IPS-NIHi7 (cell line): ENCODE measurements at regions not wholly inside any gene's neighbourhood (a gene's known extent, or its start where the extent isn't known, plus 50 kb on each side); places are given as distances from the start of the nearest gene placed in this dataset.

Experiments
- DNase-seq: peaks from one replicate; pipeline ENCODE4 v3.0.0; 2012; ENCODE audit warnings: mixed read lengths; ENCODE audit errors: extremely low spot score

GRCh38 chr7:98679741-98680140 is 62.7 kb downstream of the NPTX2 start:
- DNase-seq = no peak

- DNase-seq = no peak
These were observed 64.4 kb downstream of the NPTX2 start for GRCh38 chr7:98681511-98681910.

- no peak for DNase-seq
These were observed 64.9 kb downstream of the NPTX2 start for GRCh38 chr7:98681951-98682350.

GRCh38 chr7:98683514-98683913 is 66.4 kb downstream of the NPTX2 start:
- no peak for DNase-seq

GRCh38 chr7:98685541-98685940 is 68.5 kb downstream of the NPTX2 start:
- no peak for DNase-seq

GRCh38 chr7:98686466-98687080 is 69.5 kb downstream of the NPTX2 start:
- DNase-seq = no peak

- DNase-seq = no peak
These were observed 70.1 kb downstream of the NPTX2 start for GRCh38 chr7:98687111-98687751.

GRCh38 chr7:98691619-98692018 is 74.5 kb downstream of the NPTX2 start:
- DNase-seq = no peak

GRCh38 chr7:98697083-98697482 is 80.0 kb downstream of the NPTX2 start:
- no peak for DNase-seq

- DNase-seq = no peak
These were observed 80.6 kb downstream of the NPTX2 start for GRCh38 chr7:98697485-98698240.

- DNase-seq = no peak
These were observed 81.9 kb downstream of the NPTX2 start for GRCh38 chr7:98698976-98699375.

GRCh38 chr7:98700533-98700932 is 83.4 kb downstream of the NPTX2 start:
- no peak for DNase-seq

- no peak for DNase-seq
These were observed 84.3 kb downstream of the NPTX2 start for GRCh38 chr7:98701372-98701771.

GRCh38 chr7:98702021-98702420 is 84.9 kb downstream of the NPTX2 start:
- no peak for DNase-seq

GRCh38 chr7:98703916-98704315 is 86.8 kb downstream of the NPTX2 start:
- DNase-seq = no peak

- no peak for DNase-seq
These were observed 88.5 kb downstream of the NPTX2 start for GRCh38 chr7:98705626-98706025.

- no peak for DNase-seq
These were observed 90.0 kb downstream of the NPTX2 start for GRCh38 chr7:98707076-98707475.

- no peak for DNase-seq
These were observed 94.9 kb downstream of the NPTX2 start for GRCh38 chr7:98711945-98712344.

GRCh38 chr7:98713165-98713810 is 96.2 kb downstream of the NPTX2 start:
- no peak for DNase-seq

- DNase-seq = no peak
These were observed 102.3 kb downstream of the NPTX2 start for GRCh38 chr7:98719396-98719795.

- DNase-seq = no peak
These were observed 105.3 kb downstream of the NPTX2 start for GRCh38 chr7:98722402-98722801.

GRCh38 chr7:98724591-98724990 is 107.5 kb downstream of the NPTX2 start:
- DNase-seq = no peak
